SHP77 (cell line): ENCODE measurements at regions not wholly inside any gene's neighbourhood (a gene's known extent, or its start where the extent isn't known, plus 50 kb on each side); places are given as distances from the start of the nearest gene placed in this dataset.

Experiments
- DNase-seq, 2 experiments: peaks; one replicate each; lab custom pipeline; 2025; lab: John Stamatoyannopoulos, UW

DNA sequence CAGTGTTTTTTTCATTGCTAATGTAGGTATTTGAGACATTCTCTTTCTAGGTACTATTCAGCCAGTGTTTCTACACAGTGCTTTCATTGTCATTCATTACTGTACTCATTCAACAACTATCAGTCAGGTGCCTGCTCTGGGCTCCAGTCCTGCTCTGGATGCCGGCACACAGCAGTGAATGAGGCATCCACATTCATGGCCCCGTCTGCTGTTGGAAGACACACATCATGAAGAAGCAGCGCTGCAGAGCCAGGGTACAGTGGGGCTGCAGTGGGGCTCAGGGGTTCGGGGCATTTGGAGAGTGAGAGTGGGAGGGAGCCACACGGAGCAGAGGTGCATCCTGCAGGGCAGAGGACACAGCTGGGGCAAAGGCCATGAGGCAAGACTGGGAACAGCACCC is 737.2 kb upstream of the RAB6C start:
- no peak for DNase-seq

DNA sequence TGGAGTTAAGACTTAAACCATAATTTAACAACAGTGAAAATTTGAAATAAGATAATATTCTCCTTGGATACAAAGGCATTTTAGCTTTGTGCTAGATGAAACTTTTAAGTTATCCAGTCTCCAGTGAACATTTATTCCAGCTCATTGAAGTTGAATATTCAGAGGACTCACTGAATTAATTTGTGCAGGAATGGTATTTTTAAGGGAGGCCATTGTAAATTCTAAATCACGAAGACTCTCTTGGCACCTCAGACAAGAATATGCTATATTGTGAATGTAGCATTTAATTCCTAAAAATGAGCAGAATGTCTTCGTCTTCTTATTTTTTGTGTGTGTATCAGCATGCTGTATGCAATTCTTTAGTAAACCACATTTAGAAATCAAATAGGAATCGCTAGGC is 731.7 kb upstream of the RAB6C start:
- DNase-seq: no peak

DNA sequence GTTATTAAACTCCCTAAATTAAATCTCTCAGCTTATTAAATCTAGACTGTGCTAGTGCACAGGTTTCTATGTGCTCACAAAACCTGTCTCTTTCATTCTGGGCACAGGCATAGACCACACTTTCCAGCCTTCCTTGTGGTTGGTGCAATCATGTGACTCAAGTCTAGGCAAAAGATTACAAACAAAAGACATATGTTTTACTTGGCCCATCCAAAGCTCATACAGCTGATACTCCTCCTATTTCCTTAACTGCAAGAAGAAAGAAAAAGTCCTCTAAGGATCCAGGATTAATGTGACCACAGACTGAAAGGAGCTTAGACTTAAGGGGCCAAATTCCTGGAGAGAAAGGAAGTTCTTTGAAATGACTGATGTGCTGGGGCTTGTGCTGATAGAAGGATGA is 731.3 kb upstream of the RAB6C start:
- no peak for DNase-seq

DNA sequence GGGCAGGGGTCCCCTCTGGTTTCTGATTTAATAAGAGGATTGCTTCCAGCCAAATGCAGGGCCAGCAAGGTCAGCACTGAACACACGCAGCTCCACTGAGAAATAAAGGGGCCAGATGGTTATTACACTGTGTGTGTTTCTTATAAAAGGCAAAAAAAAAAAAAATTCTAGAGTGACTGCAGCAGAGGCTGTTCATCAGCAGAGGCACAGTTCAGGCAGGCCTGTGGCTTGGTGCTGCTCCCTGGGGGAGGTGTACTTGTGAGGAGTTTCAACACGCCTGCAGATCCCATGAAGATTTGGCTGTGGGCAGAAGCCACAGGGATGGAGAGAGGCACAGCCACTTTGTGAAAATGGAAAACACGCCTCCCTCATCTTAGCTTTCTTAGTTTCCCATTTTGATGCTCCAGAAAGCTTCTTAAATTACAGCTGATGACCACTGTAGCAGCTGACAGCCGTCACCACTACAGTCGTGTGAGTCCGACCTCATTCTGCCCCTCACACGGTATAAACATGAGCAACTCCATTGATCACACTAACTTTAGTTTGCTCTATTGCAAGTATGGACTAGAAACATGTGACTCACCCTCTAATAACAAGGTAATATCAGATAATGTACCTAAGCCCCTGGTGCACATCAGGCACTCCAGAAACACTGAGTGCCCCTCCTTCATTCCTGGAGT is 726.5 kb upstream of the RAB6C start:
- no peak for DNase-seq

DNA sequence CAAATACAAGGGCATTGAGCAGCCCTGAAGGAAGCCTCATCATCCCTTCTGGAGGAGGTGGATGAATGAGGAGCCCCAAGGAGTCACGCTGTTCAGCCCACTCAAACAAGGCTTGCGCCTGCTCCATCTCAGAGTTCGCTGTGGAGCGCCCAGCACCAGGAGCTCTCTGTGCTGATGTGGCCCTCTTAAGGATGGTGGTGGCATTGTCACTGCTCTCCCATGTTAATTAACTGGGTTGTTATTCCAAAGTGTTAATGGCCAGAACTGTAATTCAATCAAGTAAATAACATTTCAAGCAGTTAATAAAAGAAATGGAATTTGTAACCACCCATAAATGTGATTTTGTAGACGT is 726.0 kb upstream of the RAB6C start:
- DNase-seq: peak; percentile 55 to 61

DNA sequence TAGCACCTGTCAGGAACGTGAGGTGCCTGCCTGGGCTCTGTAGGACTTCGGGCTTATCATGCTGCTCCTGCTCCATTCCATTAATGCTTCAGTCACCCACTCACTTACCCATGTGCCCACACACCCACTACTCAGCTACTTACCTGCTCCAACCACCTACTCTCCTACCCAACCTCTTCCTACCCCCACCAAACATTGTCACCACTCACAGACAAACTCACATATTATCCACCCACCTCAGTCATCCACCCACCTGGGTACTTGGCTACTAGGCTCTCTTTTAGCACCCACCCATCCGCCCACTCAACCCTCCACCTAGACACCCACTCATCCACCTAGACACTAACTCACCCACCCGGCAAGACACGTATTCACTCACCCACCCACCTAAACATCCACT is 724.7 kb upstream of the RAB6C start:
- no peak for DNase-seq

DNA sequence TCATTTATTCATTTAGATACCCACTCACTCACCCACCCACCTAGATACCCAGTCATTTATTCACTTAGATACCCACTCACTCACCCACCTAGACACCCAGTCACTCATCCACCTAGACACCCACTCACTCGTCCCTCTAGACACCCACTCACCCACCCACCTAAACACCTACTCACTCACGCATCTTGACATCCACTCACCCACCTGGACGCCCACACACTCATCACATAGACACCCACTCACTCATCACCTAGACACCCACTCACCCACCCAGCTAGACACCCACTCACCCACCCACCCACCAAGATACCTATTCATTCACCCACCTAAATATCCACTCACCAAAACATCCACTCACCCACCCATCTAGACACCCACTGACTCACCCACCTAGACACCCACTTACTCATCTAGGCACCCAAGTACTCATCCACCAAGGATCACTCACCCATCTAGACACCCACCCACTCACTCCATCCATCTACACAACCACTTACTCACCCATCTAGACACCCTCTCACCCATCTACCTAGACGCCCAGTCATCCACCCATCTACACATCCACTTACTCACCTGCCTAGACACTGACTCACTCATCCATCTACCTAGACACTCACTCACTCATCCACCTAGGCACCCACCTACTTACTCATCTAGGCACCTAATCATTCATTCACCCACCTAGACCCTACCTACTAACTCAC is 723.7 kb upstream of the RAB6C start:
- no peak for DNase-seq

DNA sequence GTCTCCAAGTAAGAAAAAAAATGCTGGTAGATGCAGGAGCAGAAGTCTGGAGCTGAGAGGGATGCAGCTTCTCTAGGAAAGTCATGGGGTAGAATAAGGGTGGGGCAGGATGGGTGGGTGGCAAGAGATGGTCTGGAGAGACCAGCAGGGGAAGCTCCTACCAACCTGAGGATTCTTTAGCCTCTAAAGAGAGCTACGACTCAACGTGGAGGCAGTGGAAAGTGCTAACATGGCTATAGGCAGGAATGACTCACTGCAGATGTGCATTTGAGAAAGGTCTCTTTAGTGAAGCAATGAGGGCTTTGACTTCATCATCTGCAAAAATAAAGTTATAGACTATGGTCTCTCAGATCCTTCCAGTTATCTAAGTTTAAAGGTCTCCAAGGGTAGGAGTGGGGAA is 722.8 kb upstream of the RAB6C start:
- DNase-seq: no peak

DNA sequence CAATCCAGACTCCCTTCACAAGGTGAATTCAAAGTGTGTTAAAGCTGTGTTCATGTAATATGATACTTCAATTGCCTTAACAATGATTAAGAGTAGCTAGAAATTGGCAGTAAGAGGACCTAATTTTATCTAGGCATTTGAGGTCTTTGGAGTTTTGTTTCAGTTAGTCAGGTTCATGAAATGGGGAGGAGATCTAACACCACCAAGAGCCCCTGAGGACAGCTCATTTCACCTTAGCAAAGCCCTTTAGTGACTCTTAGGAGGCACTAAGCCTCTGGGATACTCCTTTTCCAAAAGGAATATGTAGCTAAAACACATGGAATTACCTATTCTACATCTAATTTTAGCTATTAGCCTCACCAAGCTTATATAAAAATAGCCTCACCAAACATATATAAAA is 716.5 kb upstream of the RAB6C start:
- DNase-seq: no peak

DNA sequence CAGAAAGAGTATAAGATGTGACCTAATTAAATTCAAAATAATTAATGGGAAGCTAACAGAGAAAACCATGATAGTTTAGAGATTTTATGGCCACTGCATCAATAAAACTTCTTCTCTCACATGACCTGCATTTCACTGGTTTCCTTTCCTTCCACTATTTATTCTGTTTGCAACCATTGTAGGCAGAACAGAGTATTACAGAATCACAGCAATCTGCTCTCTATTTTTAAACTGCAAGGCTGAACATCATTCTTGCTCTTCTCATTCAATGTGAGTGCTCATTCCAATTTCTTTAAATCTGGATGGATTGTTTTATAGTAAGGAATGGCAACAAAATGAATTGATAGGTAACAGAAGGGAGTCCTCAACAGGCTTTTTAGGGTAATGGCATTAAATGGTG is 715.5 kb upstream of the RAB6C start:
- no peak for DNase-seq

DNA sequence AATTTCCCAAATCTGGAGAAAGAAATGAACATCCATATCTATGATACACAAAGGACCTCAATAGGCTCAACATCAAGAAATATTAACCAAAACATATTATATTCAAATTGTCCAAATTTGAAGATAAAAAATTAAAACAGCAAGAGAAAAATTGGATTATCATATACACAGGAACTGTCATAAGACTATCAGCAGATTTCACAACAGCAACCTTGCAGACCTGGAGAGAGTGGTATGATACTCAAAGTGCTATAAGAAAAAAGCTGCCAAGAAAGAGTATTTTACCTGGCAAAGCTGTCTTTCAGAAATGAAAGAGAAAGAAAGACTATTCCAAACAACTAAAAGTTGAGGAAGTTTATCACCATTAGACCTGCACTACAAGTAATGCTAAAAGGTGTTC is 711.9 kb upstream of the RAB6C start:
- no peak for DNase-seq

DNA sequence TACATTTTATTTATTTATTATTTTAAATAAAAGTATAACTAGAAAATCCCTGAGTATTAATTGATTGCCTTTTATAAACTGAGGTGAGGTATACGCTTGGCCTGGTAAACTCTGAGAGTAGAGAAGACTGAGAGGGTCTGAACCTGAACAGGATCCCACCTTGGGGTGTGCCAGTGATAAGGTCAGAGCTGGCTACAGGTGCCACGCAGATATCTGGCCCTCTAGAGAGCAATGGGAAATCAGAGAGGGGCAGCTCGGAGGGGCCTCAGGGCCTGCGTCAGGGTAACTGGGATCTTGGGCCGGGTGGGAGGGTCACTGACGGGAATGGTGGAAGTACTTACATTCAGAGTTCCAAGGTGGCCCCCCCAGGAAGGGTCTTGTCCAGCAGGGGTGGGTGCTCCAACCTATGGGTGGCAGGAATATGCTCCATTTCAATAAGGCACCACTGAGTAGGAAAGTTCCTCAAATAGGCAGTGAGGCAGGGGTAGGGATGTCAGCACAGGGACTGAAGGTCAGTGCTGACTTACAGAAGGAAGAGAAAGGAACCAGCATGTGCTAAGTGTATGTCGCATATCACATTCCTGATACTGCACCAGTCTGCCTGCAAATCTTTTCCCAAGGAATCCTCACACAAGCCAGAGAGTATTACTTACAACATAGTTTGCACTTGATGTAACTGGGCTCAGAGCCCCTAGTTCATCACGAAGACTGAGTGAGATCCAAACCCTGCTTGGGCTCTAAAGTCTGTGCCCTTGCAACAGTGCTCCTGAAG is 706.0 kb upstream of the RAB6C start:
- DNase-seq: no peak

DNA sequence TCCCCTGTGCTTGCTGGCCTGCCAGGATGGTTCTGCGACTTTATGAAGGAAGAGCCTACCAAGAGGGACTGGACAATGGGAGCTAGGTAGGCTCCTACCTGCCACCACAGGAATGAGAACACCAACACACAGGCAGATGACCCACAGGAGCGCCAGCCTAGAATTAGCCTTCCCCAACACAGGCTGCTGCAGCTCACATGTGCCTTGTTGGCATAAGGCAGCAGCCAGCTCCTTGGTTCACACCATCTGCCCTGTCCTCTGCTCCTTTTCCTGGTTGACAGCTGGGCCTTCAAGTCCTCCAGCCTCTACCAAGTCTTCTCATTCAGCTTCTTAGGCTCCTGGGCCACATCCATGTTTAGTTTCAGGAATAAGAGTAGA is 705.4 kb upstream of the RAB6C start:
- no peak for DNase-seq

DNA sequence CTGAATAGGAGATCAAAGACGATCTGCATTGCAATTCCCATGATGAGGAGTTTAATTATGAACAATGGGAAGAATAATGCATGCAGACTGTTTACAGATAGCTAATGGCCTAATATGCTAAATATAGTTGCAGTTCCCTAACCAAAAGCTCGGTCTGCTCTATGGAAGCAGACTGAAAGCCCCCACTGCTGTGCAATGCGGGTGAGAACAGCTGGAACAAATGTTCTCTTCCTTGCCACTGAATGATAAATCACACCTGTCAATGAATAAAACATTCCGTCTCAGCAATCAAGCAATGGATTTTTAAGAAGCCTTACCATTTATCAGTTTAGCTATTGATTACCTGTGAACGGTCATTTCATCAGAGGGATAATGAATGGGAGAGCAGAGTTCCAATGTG is 704.5 kb upstream of the RAB6C start:
- DNase-seq: no peak

DNA sequence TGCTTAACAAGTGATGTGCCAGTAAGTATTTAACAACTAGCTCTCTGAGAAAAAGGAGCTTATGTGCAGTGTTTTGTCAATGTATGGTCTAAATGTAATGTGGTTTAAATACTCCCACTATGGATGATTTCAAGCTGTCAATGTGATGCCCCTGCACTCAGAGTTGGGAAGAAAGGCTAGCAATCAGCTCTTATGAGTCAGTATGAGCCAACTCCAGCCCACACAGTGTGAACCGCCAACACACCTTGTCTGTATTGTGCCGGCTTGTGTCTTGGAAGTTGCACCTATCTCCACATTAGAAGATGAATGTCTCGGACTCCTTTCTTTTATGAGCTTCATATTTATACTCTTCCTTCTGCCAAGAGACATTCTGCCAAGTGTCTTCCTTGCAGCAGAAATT is 703.8 kb upstream of the RAB6C start:
- DNase-seq: no peak

DNA sequence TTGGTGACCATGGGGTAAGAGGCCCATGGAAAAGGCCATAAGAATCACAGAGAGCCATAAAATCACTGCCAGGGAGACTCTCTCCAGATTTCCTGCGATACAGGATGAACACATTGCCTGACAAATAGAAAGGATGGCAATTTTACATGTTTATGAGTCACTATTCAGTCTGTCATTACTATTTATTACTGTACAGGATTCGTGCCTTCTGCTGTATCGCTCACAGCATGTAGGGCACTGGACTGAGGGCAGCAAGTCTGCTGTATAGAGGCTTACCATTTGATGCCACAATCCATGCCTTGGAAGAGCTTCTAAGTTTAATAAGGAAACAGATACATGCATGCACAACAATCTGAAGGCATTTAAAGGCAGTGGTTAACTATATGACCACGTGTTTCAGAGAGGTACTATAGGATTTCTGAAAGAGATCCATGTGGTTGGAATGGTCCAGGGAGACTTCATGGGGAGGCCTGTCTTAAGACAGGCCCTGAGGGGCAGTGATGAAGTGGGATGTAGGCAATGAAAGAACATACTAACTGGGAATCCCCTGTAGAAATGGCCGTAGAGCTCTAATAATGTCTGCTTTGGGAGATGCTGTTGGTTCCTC is 702.4 kb upstream of the RAB6C start:
- no peak for DNase-seq

DNA sequence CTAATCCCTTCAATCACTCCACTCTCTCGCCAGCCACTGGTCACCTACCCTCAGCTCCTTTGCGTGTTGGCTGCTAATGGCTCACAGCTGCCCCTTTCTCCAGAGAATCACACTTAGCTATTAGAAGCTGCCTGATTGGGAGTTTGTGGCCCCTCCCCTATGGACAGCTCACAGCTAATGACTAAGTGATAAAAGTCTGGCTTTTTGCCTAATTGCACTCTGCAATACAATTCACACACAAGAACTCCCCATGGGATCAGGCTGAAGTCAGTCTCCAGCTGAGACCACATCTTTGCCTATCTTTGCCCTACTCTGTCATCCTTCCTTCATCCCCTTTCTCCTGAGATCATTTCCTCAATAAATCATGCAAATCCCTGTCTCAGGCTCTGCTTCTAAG is 701.9 kb upstream of the RAB6C start:
- DNase-seq: no peak

DNA sequence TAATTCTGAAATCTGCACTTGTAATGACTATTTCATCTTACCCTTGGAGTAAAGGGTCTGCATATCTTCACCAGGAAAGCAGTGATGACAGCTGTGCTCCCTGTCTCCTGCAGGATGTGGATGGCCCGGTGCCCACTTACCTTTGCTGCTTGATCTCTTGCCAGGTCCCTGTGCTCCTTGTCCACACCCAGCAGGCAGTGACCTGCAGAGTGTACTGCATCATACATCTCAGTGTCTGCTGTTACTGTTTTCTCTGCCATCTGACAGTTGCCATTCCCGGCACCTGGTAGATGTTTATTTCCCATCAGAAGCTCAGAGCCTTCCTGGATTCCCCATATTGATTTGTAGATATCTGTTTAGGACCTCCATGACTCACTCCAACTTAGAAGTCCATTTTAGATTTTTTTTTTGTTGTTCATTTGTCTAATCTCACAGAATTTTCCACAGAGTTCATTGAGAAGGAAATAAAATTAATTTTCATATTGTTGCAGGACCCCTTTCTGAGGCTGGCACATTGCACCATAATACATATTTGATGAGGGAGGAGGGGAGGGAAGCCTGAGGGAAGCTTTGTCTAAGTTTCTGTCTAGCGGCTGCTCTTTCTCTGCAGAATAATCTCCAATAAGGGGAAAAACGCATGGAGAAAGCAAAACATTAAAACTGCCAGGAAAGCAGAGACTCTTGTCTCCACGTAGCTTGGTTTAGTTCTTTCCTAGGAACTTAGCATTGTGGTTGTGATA is 697.5 kb upstream of the RAB6C start:
- DNase-seq: peak; percentile 45 to 72

DNA sequence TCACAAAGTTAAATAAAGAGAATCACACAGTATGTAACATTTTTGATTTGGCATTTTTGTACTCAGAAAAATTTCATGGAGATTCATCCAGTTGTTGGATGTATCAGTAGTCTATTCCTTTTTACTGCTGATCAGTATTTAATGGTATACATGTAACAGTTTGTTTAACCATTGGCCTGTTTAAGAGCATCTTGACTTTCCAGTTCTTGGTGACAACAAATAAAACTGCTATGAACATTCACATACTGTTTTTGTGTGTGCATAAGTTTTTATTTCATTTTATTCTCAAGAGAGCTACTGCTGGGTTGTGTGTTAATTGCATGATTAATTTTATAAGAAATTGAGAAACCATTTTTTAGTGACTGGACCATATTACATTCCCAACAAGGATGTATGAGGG is 694.5 kb upstream of the RAB6C start:
- DNase-seq: no peak

DNA sequence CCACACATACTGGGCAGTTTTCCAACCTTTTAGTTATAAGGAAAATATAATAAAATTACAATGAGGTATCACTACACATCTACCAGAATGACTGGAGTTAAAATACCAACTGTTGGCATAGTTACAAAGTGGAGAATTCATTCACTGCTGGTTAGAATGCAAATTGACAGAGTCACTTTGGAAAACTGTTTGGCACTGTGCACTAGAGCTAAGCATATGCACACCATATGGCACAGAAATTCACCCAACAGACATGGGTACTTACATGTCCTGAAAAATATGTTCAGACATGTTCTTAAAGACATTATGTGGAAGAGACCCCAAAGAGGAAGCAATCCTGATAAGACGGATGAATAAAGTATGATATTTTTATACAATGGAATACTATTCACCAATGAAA is 686.1 kb upstream of the RAB6C start:
- no peak for DNase-seq

DNA sequence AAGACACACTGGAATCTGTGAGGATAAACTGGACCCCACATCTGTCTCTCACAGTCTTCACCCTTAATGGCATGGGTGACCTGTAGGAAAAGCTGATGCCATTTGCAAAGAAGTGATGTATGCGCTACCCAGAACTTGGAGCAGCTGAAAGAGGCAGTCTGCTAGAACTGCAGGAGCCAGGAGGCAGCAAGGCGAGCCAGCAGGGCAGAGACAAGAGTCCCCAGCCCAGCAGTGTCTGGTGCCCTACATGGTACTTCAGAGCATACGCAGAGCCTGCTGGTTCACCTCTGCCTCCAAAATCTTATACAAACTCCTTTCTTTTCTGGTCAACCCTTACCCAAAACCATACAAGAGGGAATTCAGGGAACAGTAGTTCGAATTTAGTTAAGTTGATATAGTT is 683.1 kb upstream of the RAB6C start:
- no peak for DNase-seq

DNA sequence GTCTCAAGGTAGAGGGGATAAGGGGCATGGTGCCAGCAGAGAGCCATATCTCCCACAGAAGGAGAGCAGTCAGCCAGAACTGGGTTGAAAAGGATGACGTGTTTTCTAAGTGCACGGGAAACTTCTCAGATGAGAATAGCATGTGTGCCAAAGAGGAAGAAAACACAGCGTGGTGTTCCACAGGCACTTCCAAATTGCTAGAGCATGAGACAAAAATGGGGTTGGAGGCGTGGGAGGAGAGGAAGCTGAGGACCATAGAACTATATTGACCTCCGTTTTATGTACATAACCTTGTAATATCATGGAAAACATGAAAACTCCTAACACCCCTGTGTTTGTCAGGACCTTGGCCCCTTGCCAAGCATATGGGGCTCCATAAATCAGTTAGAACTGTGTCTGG is 682.7 kb upstream of the RAB6C start:
- peak; percentile 55 for DNase-seq
